Transverse colon (tissue), 3 donors: ENCODE measurements at regions not wholly inside any gene's neighbourhood (a gene's known extent, or its start where the extent isn't known, plus 50 kb on each side); places are given as distances from the start of the nearest gene placed in this dataset.

Source experiments
- CTCF ChIP-seq, 5 experiments: fragments of 200-600 bp in 3 of 5; fragments of 450-650 bp in 2 of 5; sonication (generic) in 3 of 5; IDR thresholded peaks; 1 replicate in 2 of 5; 2 replicates in 3 of 5; pipeline ENCODE4 v1.5.1; 2016 to 2017; ENCODE audit warnings: antibody characterized with exemption in 5 of 5, inconsistent platforms in 3 of 5, mild to moderate bottlenecking in 2 of 5, moderate library complexity in 1 of 5
- POLR2A ChIP-seq: fragments of 450-650 bp; IDR thresholded peaks from one replicate; pipeline ENCODE4 v1.6.1; 2016; ENCODE audit warnings: antibody characterized with exemption, mild to moderate bottlenecking, moderate library complexity

GRCh38 chr13:34570698-34571353 is 371.2 kb upstream of the NBEA start:
- TF ChIP-seq CTCF (IDR thresholded peaks at IDR 0.05), result no peak
- TF ChIP-seq POLR2A, result no peak
